Common myeloid progenitor, CD34-positive (primary cell): ENCODE measurements at regions not wholly inside any gene's neighbourhood (a gene's known extent, or its start where the extent isn't known, plus 50 kb on each side); places are given as distances from the start of the nearest gene placed in this dataset.

Experiments used
- CTCF ChIA-PET: fragments of 350-600 bp; sonication (Branson Sonifier 250); formaldehyde crosslinking; loops from one replicate; lab custom pipeline; 2021; ENCODE audit warnings: antibody characterized with exemption; lab: Charles Lee
- POLR2A ChIA-PET: fragments of 350-600 bp; sonication (Branson Sonifier 250); formaldehyde crosslinking; loops from one replicate; lab custom pipeline; 2021; ENCODE audit warnings: antibody characterized with exemption; lab: Charles Lee
- DNase-seq, 3 donors: peaks; one replicate each; pipeline versions ENCODE4 v3.0.0 to v3.0.0-alpha.2; 2013
- H3K27ac ChIP-seq, 2 experiments: 1 replicate in 1 of 2; 2 replicates in 1 of 2; pipeline ENCODE4 v1.7.0; 2013; ENCODE audit warnings: inconsistent platforms in 2 of 2, low read length in 2 of 2, mild to moderate bottlenecking in 2 of 2, low read depth in 1 of 2, moderate library complexity in 1 of 2; ENCODE audit not compliant: severe bottlenecking in 2 of 2, insufficient read depth in 1 of 2, poor library complexity in 1 of 2
- H3K27me3 ChIP-seq, 5 experiments: replicated peaks in 2 of 5; 1 replicate in 3 of 5; 2 replicates in 2 of 5; pipeline versions ENCODE4 v1.6.1 to v1.7.0; 2013; ENCODE audit warnings: low read length in 4 of 5, mild to moderate bottlenecking in 2 of 5, moderate library complexity in 2 of 5, inconsistent platforms in 1 of 5; ENCODE audit not compliant: insufficient read depth in 5 of 5, control insufficient read depth in 4 of 5
- H3K36me3 ChIP-seq, 4 experiments: 1 replicate in 2 of 4; 2 replicates in 2 of 4; pipeline versions ENCODE4 v1.6.1 to v1.7.0; 2013; ENCODE audit warnings: low read length in 3 of 4, control low read depth in 1 of 4, mild to moderate bottlenecking in 1 of 4; ENCODE audit not compliant: control insufficient read depth in 4 of 4, insufficient read depth in 4 of 4
- H3K4me1 ChIP-seq, 4 experiments: 1 replicate in 3 of 4; 2 replicates in 1 of 4; pipeline versions ENCODE4 v1.6.1 to v1.7.1; 2013; ENCODE audit warnings: low read length in 3 of 4, mild to moderate bottlenecking in 3 of 4, control low read depth in 1 of 4, inconsistent platforms in 1 of 4, moderate library complexity in 1 of 4; ENCODE audit not compliant: control insufficient read depth in 4 of 4, insufficient read depth in 4 of 4; ENCODE audit errors: control extremely low read depth in 1 of 4
- H3K4me3 ChIP-seq, 7 experiments: 1 replicate in 4 of 7; 2 replicates in 3 of 7; pipeline versions ENCODE4 v1.5.1 to v1.7.0; 2013; ENCODE audit warnings: mild to moderate bottlenecking in 7 of 7, low read length in 6 of 7, moderate library complexity in 6 of 7, inconsistent platforms in 2 of 7, low read depth in 2 of 7, control low read depth in 1 of 7; ENCODE audit not compliant: insufficient read depth in 4 of 7, control insufficient read depth in 1 of 7; ENCODE audit errors: extremely low read depth in 1 of 7
- H3K9me3 ChIP-seq, 5 experiments: 1 replicate in 4 of 5; 2 replicates in 1 of 5; pipeline versions ENCODE4 v1.6.1 to v1.7.1; 2013; ENCODE audit warnings: low read length in 4 of 5, mild to moderate bottlenecking in 2 of 5, inconsistent platforms in 1 of 5, low read depth in 1 of 5, moderate library complexity in 1 of 5; ENCODE audit not compliant: control insufficient read depth in 4 of 5, insufficient read depth in 2 of 5; ENCODE audit errors: control extremely low read depth in 1 of 5
- WGBS: methylation state at CpG from one replicate; pipeline ENCODE4 v1.1.5; 2013; ENCODE audit not compliant: insufficient coverage; 5-methylcytosine and 5-hydroxymethylcytosine counted together

DNA sequence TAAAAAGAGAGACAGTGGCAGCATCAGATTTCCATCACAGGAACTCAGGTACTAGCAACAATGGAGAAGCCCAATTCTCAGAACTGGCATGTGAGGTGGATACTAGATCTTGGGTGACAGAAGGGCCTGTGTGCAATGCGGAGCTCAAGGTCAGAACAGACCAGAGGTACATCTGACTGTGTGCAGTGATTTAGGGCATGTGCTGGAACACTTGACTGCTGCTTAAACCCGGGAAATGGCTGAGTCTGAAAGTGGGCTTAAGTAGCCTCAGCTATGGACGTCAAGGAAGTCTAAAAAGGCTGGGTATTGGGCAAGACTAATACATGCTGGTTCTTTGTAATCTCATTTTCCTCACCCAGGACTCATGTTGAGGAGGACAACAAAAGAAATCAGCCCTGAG is 182.2 kb downstream of the LACC1 start:
- H3K27ac ChIP-seq = no peak overlapping the region
- ChIA-PET CTCF (interaction anchor here (1.5 kb wide), 1 partner anchor 11 kb away, joined by 4 read pairs; no protein-coding TSS in a partner anchor), POLR2A (no interaction called here)
- H3K36me3 ChIP-seq = no peaks in the 10 kb centered on the region
- H3K4me3 ChIP-seq = no peak overlapping the region
- H3K27me3 ChIP-seq = no peaks in the 10 kb centered on the region
- H3K4me1 ChIP-seq = no peaks in the 10 kb centered on the region
- no peaks in the 10 kb centered on the region for H3K9me3 ChIP-seq
- WGBS = 93% methylated on average over 3 of the region's 3 CpGs
- DNase-seq = no peak

DNA sequence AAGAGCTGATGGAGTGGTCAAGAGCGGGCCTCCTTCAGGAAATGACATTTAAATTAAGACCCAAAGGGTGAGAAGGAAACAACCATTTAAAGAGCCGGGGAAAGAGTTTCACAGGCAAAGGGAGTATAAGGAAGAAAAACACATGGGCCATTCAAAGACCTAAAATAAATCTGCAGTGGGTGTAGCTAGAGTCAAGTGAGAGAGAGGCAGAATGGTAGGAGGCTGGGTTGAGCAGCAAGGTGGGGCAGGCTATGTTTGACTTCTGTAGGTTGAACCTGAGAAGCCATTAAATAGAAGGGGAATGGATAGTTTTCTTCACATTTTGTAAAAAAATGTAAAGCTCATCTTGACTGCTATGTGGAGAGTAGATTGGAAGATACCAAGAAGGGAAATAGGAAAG is 183.8 kb downstream of the LACC1 start:
- WGBS = 100% methylated on average over 2 of the region's 2 CpGs
- ChIA-PET CTCF (interaction anchor here (0.7 to 1.2 kb wide), 2 partner anchors 40 to 152 kb away, joined by 3 read pairs; no protein-coding TSS in a partner anchor), POLR2A (no interaction called here)
- no peak for DNase-seq
- Histone ChIP-seq H3K27ac (no peak overlapping the region), H3K27me3 (no peaks in the 10 kb centered on the region), H3K36me3 (no peaks in the 10 kb centered on the region), H3K4me1 (no peaks in the 10 kb centered on the region), H3K4me3 (no peak overlapping the region), H3K9me3 (no peaks in the 10 kb centered on the region)

GRCh38 chr13:44063881-44064280 is 184.2 kb downstream of the LACC1 start:
- WGBS = 100% methylated on average over 1 of the region's 2 CpGs
- ChIA-PET POLR2A (no interaction called here), CTCF (interaction anchor here (0.7 to 1.2 kb wide), 2 partner anchors 40 to 152 kb away, joined by 3 read pairs; no protein-coding TSS in a partner anchor)
- H3K9me3 ChIP-seq = no peaks in the 10 kb centered on the region
- H3K36me3 ChIP-seq = no peaks in the 10 kb centered on the region
- no peak for DNase-seq
- H3K4me3 ChIP-seq = no peak overlapping the region
- H3K27me3 ChIP-seq = no peaks in the 10 kb centered on the region
- H3K4me1 ChIP-seq = no peaks in the 10 kb centered on the region
- no peak overlapping the region for H3K27ac ChIP-seq

DNA sequence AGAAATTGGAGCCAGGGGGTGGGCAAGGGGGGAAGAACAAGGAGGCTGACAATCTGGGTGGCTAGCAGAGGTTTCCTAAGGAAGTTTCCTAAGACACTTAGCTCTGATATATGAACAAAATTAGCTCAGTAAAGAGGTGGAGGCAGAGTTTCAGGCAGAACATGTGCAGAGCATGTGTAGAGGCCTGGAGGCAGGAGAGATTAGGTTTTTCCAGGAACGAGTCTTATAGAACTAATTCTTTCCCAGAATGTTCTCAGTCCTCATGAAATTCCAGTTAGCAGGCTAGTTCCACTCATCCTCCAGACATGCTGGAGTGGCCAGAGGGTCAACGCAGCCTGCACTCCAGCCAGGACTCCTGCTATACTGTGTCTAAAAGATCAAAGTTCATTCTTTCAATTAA is 184.7 kb downstream of the LACC1 start:
- POLR2A ChIA-PET = no interaction called here
- H3K36me3 ChIP-seq = no peaks in the 10 kb centered on the region
- DNase-seq = no peak
- no peak overlapping the region for H3K27ac ChIP-seq
- 82% methylated on average over 1 of the region's 2 CpGs for WGBS
- no peaks in the 10 kb centered on the region for H3K27me3 ChIP-seq
- no peak overlapping the region for H3K4me3 ChIP-seq
- no peaks in the 10 kb centered on the region for H3K9me3 ChIP-seq
- no peaks in the 10 kb centered on the region for H3K4me1 ChIP-seq
- CTCF ChIA-PET = interaction anchor here (1.2 kb wide), 1 partner anchor 39 kb away, joined by 3 read pairs; no protein-coding TSS in a partner anchor

GRCh38 chr13:44068169-44068568 is 188.5 kb downstream of the LACC1 start:
- ChIA-PET CTCF (no interaction called here), POLR2A (no interaction called here)
- no peaks in the 10 kb centered on the region for H3K36me3 ChIP-seq
- peaks cover 0 to 8% (median 3%) of the 10 kb centered on the region in 5 experiments for H3K9me3 ChIP-seq
- H3K4me1 ChIP-seq = no peaks in the 10 kb centered on the region
- no peaks in the 10 kb centered on the region for H3K27me3 ChIP-seq
- DNase-seq = no peak
- no peak overlapping the region for H3K27ac ChIP-seq
- no peak overlapping the region for H3K4me3 ChIP-seq
- no CpG with 5 or more reads among the region's 3 CpGs for WGBS

DNA sequence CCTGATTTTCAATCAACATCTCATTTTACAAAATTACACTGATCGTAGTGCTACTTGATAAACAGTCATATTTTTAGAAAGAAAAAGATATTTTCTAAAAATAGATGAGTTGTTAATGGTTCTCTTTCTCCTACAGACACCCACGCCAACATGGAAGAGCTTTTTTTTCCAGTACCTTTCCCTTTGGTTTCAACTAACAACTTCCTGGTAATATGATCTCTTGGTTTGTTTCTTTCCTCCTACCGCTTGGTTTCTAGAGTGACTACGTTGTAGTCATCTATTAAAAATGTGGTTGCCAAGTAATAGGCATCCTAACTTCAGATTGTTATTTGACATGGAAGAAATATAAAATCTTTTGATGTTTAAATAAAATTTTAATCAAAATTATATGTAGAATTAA is 189.0 kb downstream of the LACC1 start:
- H3K9me3 ChIP-seq = peaks cover 0 to 9% (median 3%) of the 10 kb centered on the region in 5 experiments
- WGBS = no CpG with 5 or more reads among the region's 4 CpGs
- H3K27ac ChIP-seq = no peak overlapping the region
- ChIA-PET POLR2A (no interaction called here), CTCF (no interaction called here)
- no peak for DNase-seq
- H3K36me3 ChIP-seq = no peaks in the 10 kb centered on the region
- no peak overlapping the region for H3K4me3 ChIP-seq
- no peaks in the 10 kb centered on the region for H3K4me1 ChIP-seq
- H3K27me3 ChIP-seq = no peaks in the 10 kb centered on the region

DNA sequence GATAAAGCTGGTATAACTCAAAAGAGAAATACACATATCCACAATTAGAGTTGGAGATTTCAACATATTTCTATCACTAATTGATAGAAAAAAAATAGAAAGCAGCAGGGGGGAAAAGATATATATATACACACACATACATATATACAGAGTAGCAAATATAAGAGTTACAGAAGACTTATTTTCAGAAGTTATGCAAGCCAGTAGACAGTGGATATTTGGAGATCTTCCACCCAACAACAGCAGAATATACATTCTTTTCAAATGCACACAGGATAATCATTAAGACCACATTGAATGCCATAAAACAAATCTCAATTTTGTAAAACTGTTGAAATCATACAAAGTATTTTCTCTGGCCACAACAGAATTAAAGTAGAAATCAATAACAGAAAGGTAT is 192.8 kb downstream of the LACC1 start:
- no peaks in the 10 kb centered on the region for H3K36me3 ChIP-seq
- H3K27ac ChIP-seq = no peak overlapping the region
- no peak overlapping the region for H3K4me3 ChIP-seq
- POLR2A ChIA-PET = no interaction called here
- peak in 2 of 3 donors; percentile 9 to 14 for DNase-seq
- H3K4me1 ChIP-seq = no peaks in the 10 kb centered on the region
- peaks cover 0 to 9% (median 3%) of the 10 kb centered on the region in 5 experiments for H3K9me3 ChIP-seq
- CTCF ChIA-PET = no interaction called here
- no peaks in the 10 kb centered on the region for H3K27me3 ChIP-seq
